K562 (cell line): ENCODE measurements at regions not wholly inside any gene's neighbourhood (a gene's known extent, or its start where the extent isn't known, plus 50 kb on each side); places are given as distances from the start of the nearest gene placed in this dataset.
A peak's percentile ranks its signal among the peaks of the same experiment; 100 is the strongest.

Experiments used
- ADNP ChIP-seq: fragments of 200-800 bp; sonication (Bioruptor generic); IDR thresholded peaks from 2 replicates; pipeline ENCODE4 v1.6.1; 2016; ENCODE audit warnings: missing genetic modification characterization, missing compliant biosample characterization
- ARID1B ChIP-seq: fragments of 450-650 bp; IDR thresholded peaks from 2 replicates; pipeline ENCODE4 v1.6.1; 2016; ENCODE audit warnings: antibody characterized with exemption, mild to moderate bottlenecking, inconsistent platforms
- CEBPG ChIP-seq, 3 experiments: fragments of 200-800 bp in 1 of 3; sonication (Bioruptor generic) in 1 of 3; sonication (generic) in 1 of 3; formaldehyde crosslinking in 1 of 3; IDR thresholded peaks in 2 of 3; conservative IDR thresholded peaks in 1 of 3; 2 replicates each; pipeline versions ENCODE4 v1.6.1 to v1.8.0; 2016 to 2022; ENCODE audit warnings: missing compliant biosample characterization in 2 of 3, missing genetic modification characterization in 2 of 3, mild to moderate bottlenecking in 1 of 3, missing genetic modification reagents in 1 of 3
- EP300 ChIP-seq: IDR thresholded peaks from 2 replicates; pipeline ENCODE4 v1.6.1; 2012; ENCODE audit warnings: low read length, improper control_type of control experiment
- FOXA1 ChIP-seq: fragments of 450-650 bp; IDR thresholded peaks from 2 replicates; pipeline ENCODE4 v1.6.1; 2016; ENCODE audit warnings: mild to moderate bottlenecking, borderline replicate concordance
- FOXA3 ChIP-seq, 2 experiments: fragments of 450-650 bp in 1 of 2; sonication (generic) in 1 of 2; formaldehyde crosslinking; IDR thresholded peaks in 1 of 2; conservative IDR thresholded peaks in 1 of 2; 2 replicates each; pipeline versions ENCODE4 v1.4.0 to v1.8.0; 2020 to 2022; ENCODE audit warnings: mild to moderate bottlenecking in 2 of 2, missing genetic modification reagents in 1 of 2
- IRF9 ChIP-seq: fragments of 450-650 bp; IDR thresholded peaks from 2 replicates; pipeline ENCODE4 v1.6.1; 2016; ENCODE audit warnings: missing biosample characterization, missing genetic modification characterization
- LEF1 ChIP-seq: fragments of 450-650 bp; IDR thresholded peaks from 2 replicates; pipeline ENCODE4 v1.6.1; 2016; ENCODE audit warnings: mild to moderate bottlenecking
- MTA1 ChIP-seq: fragments of 450-650 bp; IDR thresholded peaks from 2 replicates; pipeline ENCODE4 v1.6.1; 2017; ENCODE audit warnings: borderline replicate concordance
- POLR2G ChIP-seq: fragments of 200-400 bp; formaldehyde crosslinking; IDR thresholded peaks from 2 replicates; pipeline ENCODE4 v1.6.1; 2017; ENCODE audit warnings: low read depth, mild to moderate bottlenecking, antibody characterized with exemption, low read length, moderate library complexity
- TAL1 ChIP-seq: fragments of 450-650 bp; IDR thresholded peaks from 2 replicates; pipeline ENCODE4 v1.6.1; 2016; ENCODE audit warnings: mild to moderate bottlenecking
- TCF7 ChIP-seq: sonication (generic); IDR thresholded peaks from 2 replicates; pipeline ENCODE4 v1.6.1; 2016; ENCODE audit warnings: antibody characterized with exemption, borderline replicate concordance
- XRCC5 ChIP-seq: fragments of 200-400 bp; formaldehyde crosslinking; IDR thresholded peaks from 2 replicates; pipeline ENCODE4 v1.6.1; 2017; ENCODE audit warnings: low read depth, mild to moderate bottlenecking, low read length
- ZBTB40 ChIP-seq, 2 experiments: fragments of 450-650 bp in 1 of 2; sonication (generic) in 1 of 2; formaldehyde crosslinking in 1 of 2; IDR thresholded peaks; 2 replicates each; pipeline versions ENCODE4 v1.7.1 to v1.9.0; 2016 to 2022; ENCODE audit warnings: inconsistent platforms in 1 of 2, mild to moderate bottlenecking in 1 of 2, missing genetic modification reagents in 1 of 2
- ZKSCAN8 ChIP-seq: fragments of 200-800 bp; sonication (Bioruptor generic); IDR thresholded peaks from 2 replicates; pipeline ENCODE4 v1.6.1; 2016; ENCODE audit warnings: missing genetic modification characterization, missing compliant biosample characterization

GRCh38 chr2:11915650-11916049 is 169.2 kb downstream of the LPIN1 start (continued):
- TF ChIP-seq ZBTB40 (IDR thresholded peaks at IDR 0.05) (no peak), ZBTB40 (CRISPR knock-in tag; IDR thresholded peaks at IDR 0.05) (no peak), ARID1B (peak; percentile 75), MTA1 (no peak), CEBPG (CRISPR knock-in tag; IDR thresholded peaks at IDR 0.05) (no peak), CEBPG (tag; conservative IDR thresholded peaks at IDR 0.05 in 1 of 2, IDR thresholded peaks at IDR 0.05 in 1 of 2) (no peak), FOXA3 (CRISPR knock-in tag; conservative IDR thresholded peaks at IDR 0.05 in 1 of 2, IDR thresholded peaks at IDR 0.05 in 1 of 2) (peak; percentile 65 to 81; a peak in 3 of 4 replicates), EP300 (0 out of 2 replicates have a peak, but pooled peaks have one; percentile 23), LEF1 (peak; percentile 68; the same call in 1 of the 2 replicates), TCF7 (peak; percentile 67; the same call in 1 of the 2 replicates), XRCC5 (no peak), ADNP (no peak), TAL1 (peak; percentile 57), ZKSCAN8 (CRISPR knock-in tag) (no peak), IRF9 (tag) (no peak), FOXA1 (0 out of 2 replicates have a peak, but pooled peaks have one; percentile 21), POLR2G (no peak)
